ENCODE measurements at regions not wholly inside any gene's neighbourhood (a gene's known extent, or its start where the extent isn't known, plus 50 kb on each side); places are given as distances from the start of the nearest gene placed in this dataset.

- no peak for TF ChIP-seq CTCF (conservative IDR thresholded peaks at IDR 0.05; ENCODE audit: low read length)
- no peak for TF ChIP-seq EZH2phosphoT487 (IDR thresholded peaks at IDR 0.05; ENCODE audit: borderline replicate concordance, low read depth, low read length)
Observed at GRCh38 chr5:105922574-105922973, 1748.2 kb downstream of the EFNA5 start.
